ENCODE measurements at regions not wholly inside any gene's neighbourhood (a gene's known extent, or its start where the extent isn't known, plus 50 kb on each side); places are given as distances from the start of the nearest gene placed in this dataset.

DNA sequence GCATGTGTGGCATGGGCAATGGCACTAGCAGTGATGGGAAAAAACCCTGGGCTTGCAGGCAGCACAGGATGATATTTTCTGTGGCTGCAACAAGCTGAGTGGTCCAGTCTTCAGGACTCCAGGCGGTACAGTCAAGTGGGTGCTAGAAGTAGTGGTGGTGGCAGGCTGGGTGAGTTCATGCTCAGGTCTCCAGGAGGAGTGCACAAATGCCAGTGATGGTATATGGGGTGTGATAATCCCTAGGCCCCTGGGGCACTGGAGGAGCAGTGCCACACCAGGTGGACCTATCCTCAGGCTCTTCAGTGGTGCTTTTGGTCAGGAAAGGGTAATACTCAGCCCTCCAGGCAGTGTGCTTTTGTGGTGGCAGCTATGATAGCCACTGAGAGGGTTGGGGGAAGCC is 496.4 kb downstream of the PRR16 start:
- TF ChIP-seq CTCF (IDR thresholded peaks at IDR 0.05), result no peak
- no peak for TF ChIP-seq POLR2A (IDR thresholded peaks at IDR 0.05)
